ENCODE measurements at regions not wholly inside any gene's neighbourhood (a gene's known extent, or its start where the extent isn't known, plus 50 kb on each side); places are given as distances from the start of the nearest gene placed in this dataset.

- no peak overlapping the region for H3K27ac Mint-ChIP-seq (ENCODE audit: unreplicated experiment)
- no peaks in the 10 kb centered on the region for H3K4me1 Mint-ChIP-seq (ENCODE audit: low read depth, unreplicated experiment)
- intact Hi-C loops (cut with micrococcal nuclease; ENCODE audit: unreplicated experiment), result no loop called here
- no peaks in the 10 kb centered on the region for H3K36me3 Mint-ChIP-seq (ENCODE audit: insufficient read depth, unreplicated experiment)
- H3K4me3 Mint-ChIP-seq (ENCODE audit: unreplicated experiment), result no peak overlapping the region
- Histone ChIP-seq H3K27me3 (replicated peaks; ENCODE audit: control insufficient read depth, insufficient read depth, low read length) (no peaks in the 10 kb centered on the region), H3K4me1 (no peaks in the 10 kb centered on the region), H3K36me3 (ENCODE audit: control insufficient read depth, insufficient read depth, low read length) (no peaks in the 10 kb centered on the region), H3K9me3 (no peaks in the 10 kb centered on the region), H3K4me3 (ENCODE audit: low read depth, low read length) (no peak overlapping the region)
- no peak for DNase-seq
- H3K27me3 Mint-ChIP-seq (ENCODE audit: insufficient read depth, unreplicated experiment), result peaks cover 6% of the 10 kb centered on the region
- peaks cover 6% of the 10 kb centered on the region for H3K9me3 Mint-ChIP-seq (ENCODE audit: unreplicated experiment)
- POLR2A ChIA-PET, result no interaction called here
- CTCF ChIA-PET, result no interaction called here
- BruUV-seq (replicated peaks), result no TSS peak
- no peak for TF ChIP-seq CTCF (IDR thresholded peaks at IDR 0.05; ENCODE audit: insufficient read depth in 1 of 2, low read depth in 1 of 2, low read length in 1 of 2, severe bottlenecking in 1 of 2, unreplicated experiment in 1 of 2)
Measured at GRCh38 chr1:75062111-75062510, 72.1 kb upstream of the LHX8 start.

DNA sequence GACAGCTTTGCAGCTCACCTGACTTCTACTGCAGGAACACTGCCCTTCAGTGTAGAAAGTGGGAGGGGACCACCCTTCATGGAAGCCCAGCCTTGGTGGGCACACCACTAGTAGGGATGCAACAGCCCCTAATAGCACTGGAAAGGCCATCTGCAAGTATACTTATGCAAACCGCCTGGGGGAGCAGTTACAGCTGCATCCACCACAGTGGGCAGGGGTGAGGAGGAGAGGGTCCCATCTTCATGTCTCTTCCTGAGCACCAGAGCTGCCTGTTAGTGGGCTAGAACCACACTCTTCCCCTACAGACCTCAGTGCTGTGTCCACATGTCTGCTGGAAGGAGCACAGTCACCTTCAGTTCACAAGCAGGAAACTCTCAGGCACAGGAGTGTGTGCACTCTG, 66.2 kb upstream of the LHX8 start:
- Mint-ChIP-seq H3K4me1 (ENCODE audit: low read depth, unreplicated experiment) (no peaks in the 10 kb centered on the region), H3K4me3 (ENCODE audit: unreplicated experiment) (no peak overlapping the region), H3K27ac (ENCODE audit: unreplicated experiment) (no peak overlapping the region), H3K27me3 (ENCODE audit: insufficient read depth, unreplicated experiment) (peaks cover 6% of the 10 kb centered on the region), H3K36me3 (ENCODE audit: insufficient read depth, unreplicated experiment) (no peaks in the 10 kb centered on the region), H3K9me3 (ENCODE audit: unreplicated experiment) (peaks cover 6% of the 10 kb centered on the region)
- Histone ChIP-seq H3K4me1 (no peaks in the 10 kb centered on the region), H3K27me3 (replicated peaks; ENCODE audit: control insufficient read depth, insufficient read depth, low read length) (no peaks in the 10 kb centered on the region), H3K36me3 (ENCODE audit: control insufficient read depth, insufficient read depth, low read length) (no peaks in the 10 kb centered on the region), H3K9me3 (no peaks in the 10 kb centered on the region), H3K4me3 (ENCODE audit: low read depth, low read length) (no peak overlapping the region)
- TF ChIP-seq CTCF (IDR thresholded peaks at IDR 0.05; ENCODE audit: insufficient read depth in 1 of 2, low read depth in 1 of 2, low read length in 1 of 2, severe bottlenecking in 1 of 2, unreplicated experiment in 1 of 2), result no peak
- intact Hi-C loops (cut with micrococcal nuclease; ENCODE audit: unreplicated experiment), result no loop called here
- POLR2A ChIA-PET, result no interaction called here
- CTCF ChIA-PET, result no interaction called here
- no TSS peak for BruUV-seq (replicated peaks)
- DNase-seq, result no peak

- H3K4me1 ChIP-seq, result no peaks in the 10 kb centered on the region
- no peaks in the 10 kb centered on the region for H3K9me3 ChIP-seq
- DNase-seq, result no peak
- Mint-ChIP-seq H3K27me3 (ENCODE audit: insufficient read depth, unreplicated experiment) (peaks cover 6% of the 10 kb centered on the region), H3K4me3 (ENCODE audit: unreplicated experiment) (no peak overlapping the region), H3K4me1 (ENCODE audit: low read depth, unreplicated experiment) (no peaks in the 10 kb centered on the region), H3K36me3 (ENCODE audit: insufficient read depth, unreplicated experiment) (no peaks in the 10 kb centered on the region), H3K27ac (ENCODE audit: unreplicated experiment) (no peak overlapping the region), H3K9me3 (ENCODE audit: unreplicated experiment) (no peaks in the 10 kb centered on the region)
- POLR2A ChIA-PET, result no interaction called here
- CTCF ChIA-PET, result no interaction called here
- BruUV-seq (replicated peaks), result no TSS peak
- no peaks in the 10 kb centered on the region for H3K27me3 ChIP-seq (replicated peaks; ENCODE audit: control insufficient read depth, insufficient read depth, low read length)
- TF ChIP-seq CTCF (IDR thresholded peaks at IDR 0.05; ENCODE audit: insufficient read depth in 1 of 2, low read depth in 1 of 2, low read length in 1 of 2, severe bottlenecking in 1 of 2, unreplicated experiment in 1 of 2), result no peak
- H3K36me3 ChIP-seq (ENCODE audit: control insufficient read depth, insufficient read depth, low read length), result no peaks in the 10 kb centered on the region
- no peak overlapping the region for H3K4me3 ChIP-seq (ENCODE audit: low read depth, low read length)
- intact Hi-C loops (cut with micrococcal nuclease; ENCODE audit: unreplicated experiment), result no loop called here
Measured at GRCh38 chr1:75074831-75075395, 59.3 kb upstream of the LHX8 start.

Measured in Caco-2 (cell line).